D721Med (cell line): ENCODE measurements at regions not wholly inside any gene's neighbourhood (a gene's known extent, or its start where the extent isn't known, plus 50 kb on each side); places are given as distances from the start of the nearest gene placed in this dataset.

Experiments
- DNase-seq: peaks from one replicate; pipeline ENCODE4 v3.0.0; 2011; ENCODE audit warnings: low spot score; ENCODE audit not compliant: insufficient read length
- FAIRE-seq: peaks from 2 replicates; lab custom pipeline; 2011; peaks lifted over from hg19 to GRCh38; lab: Jason Lieb, UNC
- CTCF ChIP-seq: IDR thresholded peaks from 2 replicates; pipeline ENCODE4 v1.5.1; 2012; ENCODE audit warnings: mild to moderate bottlenecking, control low read depth; ENCODE audit not compliant: insufficient read depth; ENCODE audit errors: missing control alignments

- TF ChIP-seq CTCF: no peak
- no peak for DNase-seq
- FAIRE-seq: no peak
Observed at GRCh38 chrX:16222151-16222550, 54.9 kb downstream of the MAGEB17 start.

GRCh38 chrX:16223385-16223784 lies 56.1 kb downstream of the MAGEB17 start:
- no peak for FAIRE-seq

GRCh38 chrX:16239211-16239610 lies 71.9 kb downstream of the MAGEB17 start:
- DNase-seq (no peak), FAIRE-seq (no peak)
- TF ChIP-seq CTCF: no peak

More at GRCh38 chrX:16223385-16223784, 56.1 kb downstream of the MAGEB17 start:
- DNase-seq: no peak
- no peak for TF ChIP-seq CTCF

GRCh38 chrX:16240231-16240905 lies 73.1 kb downstream of the MAGEB17 start:
- FAIRE-seq: no peak

GRCh38 chrX:16240968-16241367 lies 73.7 kb downstream of the MAGEB17 start:
- no peak for TF ChIP-seq CTCF
- no peak for FAIRE-seq
- DNase-seq: no peak

More at GRCh38 chrX:16240231-16240905, 73.1 kb downstream of the MAGEB17 start:
- TF ChIP-seq CTCF: no peak
- DNase-seq: no peak

- TF ChIP-seq CTCF: no peak
- DNase-seq: no peak
- no peak for FAIRE-seq
Observed at GRCh38 chrX:16250296-16250695, 83.0 kb downstream of the MAGEB17 start.

GRCh38 chrX:16251782-16252181 lies 84.5 kb downstream of the MAGEB17 start:
- no peak for FAIRE-seq
- no peak for TF ChIP-seq CTCF
- DNase-seq: no peak
